ENCODE measurements at regions not wholly inside any gene's neighbourhood (a gene's known extent, or its start where the extent isn't known, plus 50 kb on each side); places are given as distances from the start of the nearest gene placed in this dataset.

- TF ChIP-seq CTCF (IDR thresholded peaks at IDR 0.05; ENCODE audit: control extremely low read depth, extremely low read depth) = no peak
- H3K36me3 ChIP-seq (ENCODE audit: control insufficient read depth in 4 of 4, insufficient read depth in 4 of 4, low read length in 4 of 4) = no peaks in the 10 kb centered on the region
- H3K27ac ChIP-seq (ENCODE audit: low read depth in 1 of 2, low read length in 1 of 2) = no peak overlapping the region
- H3K4me3 ChIP-seq = no peak overlapping the region
- no peaks in the 10 kb centered on the region for H3K27me3 ChIP-seq (ENCODE audit: control insufficient read depth in 3 of 3, insufficient read depth in 3 of 3, low read length in 2 of 3)
- WGBS, 2 donors = 93 to 96% methylated on average over 2 of the region's 2 CpGs
- H3K4me1 ChIP-seq (ENCODE audit: control insufficient read depth in 5 of 5, insufficient read depth in 5 of 5, low read length in 5 of 5) = peaks cover 0 to 2% (median 0%) of the 10 kb centered on the region in 5 donors
- DNase-seq (no peak), ATAC-seq (ENCODE audit: insufficient read depth, low FRiP score) (no peak)
- H3K9ac ChIP-seq (ENCODE audit: insufficient read depth in 1 of 2, low read length in 2 of 2) = no peak overlapping the region
- no peaks in the 10 kb centered on the region for H3K9me3 ChIP-seq (ENCODE audit: control insufficient read depth in 4 of 4, insufficient read depth in 3 of 4, low read length in 3 of 4)
Measured at GRCh38 chr9:108760841-108761240, 94.9 kb downstream of the ACTL7B start.

- no peak for TF ChIP-seq CTCF (IDR thresholded peaks at IDR 0.05; ENCODE audit: control extremely low read depth, extremely low read depth)
- Histone ChIP-seq H3K27me3 (ENCODE audit: control insufficient read depth in 3 of 3, insufficient read depth in 3 of 3, low read length in 2 of 3) (no peaks in the 10 kb centered on the region), H3K9me3 (ENCODE audit: control insufficient read depth in 4 of 4, insufficient read depth in 3 of 4, low read length in 3 of 4) (no peaks in the 10 kb centered on the region), H3K4me3 (no peak overlapping the region), H3K9ac (ENCODE audit: insufficient read depth in 1 of 2, low read length in 2 of 2) (no peak overlapping the region), H3K4me1 (ENCODE audit: control insufficient read depth in 5 of 5, insufficient read depth in 5 of 5, low read length in 5 of 5) (peaks cover 0 to 2% (median 0%) of the 10 kb centered on the region in 5 donors), H3K36me3 (ENCODE audit: control insufficient read depth in 4 of 4, insufficient read depth in 4 of 4, low read length in 4 of 4) (no peaks in the 10 kb centered on the region), H3K27ac (ENCODE audit: low read depth in 1 of 2, low read length in 1 of 2) (no peak overlapping the region)
- DNase-seq = no peak
- ATAC-seq (ENCODE audit: insufficient read depth, low FRiP score) = no peak
- 88 to 93% methylated on average over 2 of the region's 2 CpGs for WGBS, 2 donors
Measured at GRCh38 chr9:108759835-108760234, 96.0 kb downstream of the ACTL7B start.

GRCh38 chr9:108759399-108759798, 96.4 kb downstream of the ACTL7B start:
- DNase-seq (no peak), ATAC-seq (ENCODE audit: insufficient read depth, low FRiP score) (no peak)
- Histone ChIP-seq H3K9ac (ENCODE audit: insufficient read depth in 1 of 2, low read length in 2 of 2) (no peak overlapping the region), H3K27me3 (ENCODE audit: control insufficient read depth in 3 of 3, insufficient read depth in 3 of 3, low read length in 2 of 3) (no peaks in the 10 kb centered on the region), H3K27ac (ENCODE audit: low read depth in 1 of 2, low read length in 1 of 2) (no peak overlapping the region), H3K4me3 (no peak overlapping the region), H3K9me3 (ENCODE audit: control insufficient read depth in 4 of 4, insufficient read depth in 3 of 4, low read length in 3 of 4) (no peaks in the 10 kb centered on the region), H3K36me3 (ENCODE audit: control insufficient read depth in 4 of 4, insufficient read depth in 4 of 4, low read length in 4 of 4) (no peaks in the 10 kb centered on the region), H3K4me1 (ENCODE audit: control insufficient read depth in 5 of 5, insufficient read depth in 5 of 5, low read length in 5 of 5) (peaks cover 0 to 2% (median 0%) of the 10 kb centered on the region in 5 donors)
- TF ChIP-seq CTCF (IDR thresholded peaks at IDR 0.05; ENCODE audit: control extremely low read depth, extremely low read depth) = no peak
- 88 to 93% methylated on average over 3 of the region's 3 CpGs for WGBS, 2 donors
